Caki2 (cell line): ENCODE measurements at regions not wholly inside any gene's neighbourhood (a gene's known extent, or its start where the extent isn't known, plus 50 kb on each side); places are given as distances from the start of the nearest gene placed in this dataset.
"Not testable (repeated sequence)": the region's sequence is repeated elsewhere in the genome, so short reads cannot be mapped to it uniquely, and the experiment has no call there.

Experiments
- DNase-seq: peaks from one replicate; pipeline ENCODE4 v3.0.0-alpha.2; 2015; ENCODE audit warnings: low read depth
- in situ Hi-C: cut with HindIII; loops from 2 replicates; pipeline ENCODE4 v1.10.0; 2016; ENCODE audit warnings: low sequenced_read_pairs, low pct_unique_long_range_greater_than_20kb, mixed read lengths

- no peak for DNase-seq
- in situ Hi-C loops: no loop called here
Measured at GRCh38 chr20:40049854-40050253, 639.2 kb downstream of the MAFB start.

DNA sequence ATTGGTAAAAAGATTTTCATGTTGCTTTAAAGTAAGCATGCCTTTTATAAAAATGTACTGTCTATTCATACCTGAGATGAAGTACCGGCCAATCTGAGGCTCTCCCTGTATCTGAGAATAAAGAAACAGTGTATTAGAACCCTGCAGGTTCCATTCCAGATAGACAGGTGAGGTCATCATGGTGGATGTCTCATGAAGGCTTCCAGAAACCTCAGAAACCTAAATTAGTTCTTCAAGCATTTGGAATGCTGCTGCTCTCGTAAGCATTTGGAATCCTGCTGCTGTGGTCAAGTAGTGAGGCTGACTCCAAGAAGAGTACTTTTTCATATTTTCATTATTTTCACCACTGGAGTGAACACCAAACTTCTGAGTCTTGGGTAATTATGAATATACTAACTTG is 642.3 kb downstream of the MAFB start:
- no peak for DNase-seq
- in situ Hi-C loops: no loop called here

- in situ Hi-C loops: no loop called here
- no peak for DNase-seq
Measured at GRCh38 chr20:40037511-40037910, 651.5 kb downstream of the MAFB start.

DNA sequence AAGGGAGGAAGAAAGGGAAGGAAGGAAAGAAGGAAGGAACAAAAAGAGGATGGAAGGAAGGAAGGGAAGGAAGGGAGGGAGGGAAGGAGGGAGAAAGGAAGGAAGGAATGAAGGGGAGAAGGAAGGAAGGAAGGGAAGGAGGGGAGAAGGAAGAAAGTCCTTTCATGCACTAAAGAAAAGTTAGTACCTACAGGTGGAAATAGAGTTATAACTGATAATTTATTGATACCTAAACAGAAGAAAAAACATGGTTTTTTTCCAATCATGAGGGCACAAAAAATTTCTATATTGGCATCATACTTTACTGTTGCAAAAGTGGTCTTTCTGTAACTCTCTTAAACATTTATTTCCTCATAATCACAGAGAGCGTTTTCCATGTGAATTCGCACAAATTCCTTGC is 659.4 kb downstream of the MAFB start:
- DNase-seq: no peak
- in situ Hi-C loops: no loop called here

DNA sequence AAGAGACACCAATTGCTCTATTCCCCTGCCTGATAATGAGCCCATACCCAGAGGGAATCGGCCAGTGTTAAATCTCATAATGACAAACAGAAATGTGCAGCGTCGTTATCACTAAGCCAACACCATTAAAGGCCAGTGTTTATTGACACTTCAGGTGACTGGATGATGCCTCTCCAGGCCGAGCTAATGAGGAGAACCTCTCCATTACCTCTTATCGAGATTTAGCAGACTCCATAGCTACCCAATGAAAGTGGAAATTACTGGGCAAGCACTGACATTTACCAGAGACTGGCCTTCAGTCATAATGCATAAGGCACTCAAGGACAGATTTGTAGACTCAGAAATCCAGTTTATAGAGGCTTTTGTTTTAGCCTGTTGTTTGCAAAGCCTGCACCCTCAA is 669.5 kb downstream of the MAFB start:
- DNase-seq: no peak
- in situ Hi-C loops: no loop called here

DNA sequence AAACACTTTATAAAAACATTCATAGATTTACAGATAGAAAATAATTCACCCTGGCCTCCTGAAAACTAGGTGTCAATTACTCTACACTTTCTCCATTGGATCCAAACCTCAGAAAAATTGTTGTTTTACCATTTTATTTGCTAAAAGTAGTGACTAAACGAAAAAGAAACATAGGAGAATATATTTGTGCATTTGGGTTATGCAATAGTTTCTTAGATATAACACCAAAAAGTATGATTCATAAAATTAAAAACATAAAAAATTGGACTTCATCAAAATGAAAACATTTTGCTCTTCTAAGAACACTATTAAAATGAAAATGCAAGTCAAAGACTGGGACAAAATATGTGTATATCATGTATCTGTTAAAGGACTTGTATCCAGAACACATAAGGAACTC is 671.3 kb downstream of the MAFB start:
- in situ Hi-C loops: no loop called here
- no peak for DNase-seq

DNA sequence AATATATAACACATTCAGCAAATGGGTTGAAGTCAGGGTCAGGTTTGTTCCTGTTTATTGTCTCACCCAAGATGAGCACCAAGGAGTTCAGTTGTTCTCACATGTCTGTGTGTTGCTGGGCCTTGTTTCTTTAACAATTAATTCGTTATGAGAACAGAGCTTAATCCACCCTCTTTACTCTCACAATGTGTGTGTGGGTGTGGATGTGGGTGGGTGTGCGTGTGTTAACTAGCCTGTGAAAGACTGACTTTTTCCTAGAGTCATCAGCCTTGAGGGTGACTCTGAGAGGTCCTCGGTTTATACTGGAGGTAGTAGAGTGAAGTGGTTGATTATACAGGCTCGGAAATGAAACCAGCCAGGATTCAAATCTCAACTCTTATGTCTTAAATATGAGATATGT is 672.1 kb downstream of the MAFB start:
- DNase-seq: no peak
- in situ Hi-C loops: no loop called here

DNA sequence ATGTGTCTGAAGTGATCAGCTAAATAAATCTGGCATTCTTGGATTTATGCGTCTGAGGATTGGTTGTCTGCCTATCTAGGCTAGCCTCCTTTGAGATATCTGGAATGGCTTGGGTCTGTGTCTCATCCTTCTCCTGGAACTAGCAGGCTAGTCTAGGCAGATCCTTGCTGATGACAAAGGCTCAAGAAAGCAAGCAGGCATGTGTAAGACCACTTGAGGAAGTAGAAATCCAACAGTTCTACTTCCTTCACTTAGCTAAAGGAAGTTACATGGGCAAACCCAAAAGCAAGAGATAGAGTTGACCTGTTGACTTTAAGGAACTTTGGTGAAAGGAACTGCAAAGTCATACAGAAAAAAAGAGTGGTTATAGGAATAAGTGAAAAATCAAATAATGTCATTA is 672.6 kb downstream of the MAFB start:
- DNase-seq: no peak
- in situ Hi-C loops: no loop called here

- DNase-seq, in situ Hi-C loops: not testable (repeated sequence)
Measured at GRCh38 chr20:40012026-40012425, 677.0 kb downstream of the MAFB start.

DNA sequence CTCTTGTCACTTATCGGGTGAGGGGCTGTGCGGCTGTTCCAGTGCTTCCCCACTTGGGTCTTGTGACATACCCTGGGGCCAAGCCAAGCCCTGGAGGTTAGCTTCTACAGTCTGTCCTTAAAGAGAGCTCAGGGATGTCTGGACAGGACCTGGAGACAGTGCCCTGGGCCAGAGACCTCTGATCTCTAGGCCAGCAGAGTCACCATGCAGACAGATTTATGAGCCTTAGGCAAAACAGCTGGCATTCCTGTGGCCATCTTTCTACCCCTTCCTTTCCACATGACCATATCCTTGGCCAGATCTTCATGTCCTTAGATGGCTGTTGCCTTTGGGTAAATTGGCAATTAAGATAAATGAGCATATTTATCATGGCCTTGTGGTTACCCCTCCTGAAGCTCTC is 678.6 kb downstream of the MAFB start:
- in situ Hi-C loops: no loop called here
- no peak for DNase-seq

DNA sequence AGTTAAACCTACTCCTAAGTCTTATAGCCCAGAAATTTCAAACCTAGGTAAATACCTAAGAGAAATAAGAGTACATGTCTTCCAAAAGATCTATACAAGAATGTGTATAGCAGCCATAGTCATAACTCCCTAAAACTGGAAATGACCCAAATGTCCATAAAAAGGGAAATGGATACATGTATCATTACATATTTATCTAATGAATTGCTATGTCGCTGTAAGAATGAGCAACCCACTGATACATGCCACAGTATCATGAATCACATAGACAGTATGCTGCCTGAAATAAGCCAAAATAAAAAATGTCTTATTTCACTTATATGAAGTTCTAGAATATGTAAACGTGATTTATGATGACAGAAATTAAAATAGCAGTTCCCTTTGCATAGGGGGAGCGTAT is 679.5 kb downstream of the MAFB start:
- in situ Hi-C loops: no loop called here
- DNase-seq: no peak

- no peak for DNase-seq
Measured at GRCh38 chr20:40008177-40008576, 680.9 kb downstream of the MAFB start.

DNA sequence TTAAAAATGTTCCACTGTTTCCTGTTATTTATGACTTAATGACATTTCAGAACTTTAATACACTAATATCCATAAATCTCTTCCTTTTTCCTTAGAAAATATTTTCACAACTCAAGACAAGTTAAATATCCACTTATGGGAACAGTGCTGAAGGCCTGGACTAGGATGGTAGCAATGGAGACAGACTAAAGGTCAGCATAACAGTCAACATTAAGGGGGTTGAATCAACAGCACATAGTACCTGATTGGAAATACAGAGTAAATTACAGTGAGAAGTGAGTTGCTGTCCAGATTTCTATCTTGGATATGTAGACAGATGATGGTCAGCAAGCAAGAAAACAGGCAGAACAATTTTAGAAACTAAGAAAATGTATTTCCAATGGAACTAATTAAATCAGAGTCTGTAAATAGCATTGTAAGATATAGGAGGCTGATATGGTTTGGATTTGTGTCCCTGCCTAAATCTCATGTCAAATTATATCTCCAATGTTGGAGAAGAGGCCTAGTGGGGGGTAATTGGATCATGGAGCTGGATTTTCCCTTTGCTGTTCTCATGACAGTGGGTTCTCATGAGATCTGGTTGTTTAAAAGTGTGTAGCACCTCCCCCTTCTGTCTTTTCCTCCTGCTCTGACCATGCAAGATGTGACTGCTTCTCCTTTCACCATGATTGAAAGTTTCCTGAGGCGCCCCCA is 682.7 kb downstream of the MAFB start:
- in situ Hi-C loops: no loop called here
- DNase-seq: no peak

More at GRCh38 chr20:40008177-40008576, 680.9 kb downstream of the MAFB start:
- in situ Hi-C loops: no loop called here

GRCh38 chr20:40004092-40004491 is 684.9 kb downstream of the MAFB start:
- in situ Hi-C loops, DNase-seq: not testable (repeated sequence)

DNA sequence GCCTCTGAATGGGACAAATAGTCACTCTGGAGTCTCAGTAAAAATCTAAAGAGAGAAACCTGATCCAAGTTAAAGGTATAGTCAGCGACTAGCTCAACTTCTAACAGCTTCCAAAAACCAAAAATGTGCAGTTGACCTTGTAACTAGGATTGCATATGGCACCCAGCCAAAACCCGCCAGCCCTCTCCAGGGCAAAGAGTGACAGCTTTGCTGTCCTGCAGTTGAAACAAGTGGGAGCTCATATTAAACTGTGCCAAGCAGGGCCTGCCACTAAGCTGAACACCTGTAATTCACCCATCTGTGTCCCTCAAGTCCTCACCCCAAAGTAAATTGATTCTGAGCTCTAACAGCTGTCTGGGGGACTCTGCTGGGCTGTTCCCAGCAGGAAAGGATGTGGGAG is 695.3 kb downstream of the MAFB start:
- in situ Hi-C loops: no loop called here
- no peak for DNase-seq

- in situ Hi-C loops: no loop called here
- DNase-seq: no peak
Measured at GRCh38 chr20:39990692-39991091, 698.3 kb downstream of the MAFB start.

DNA sequence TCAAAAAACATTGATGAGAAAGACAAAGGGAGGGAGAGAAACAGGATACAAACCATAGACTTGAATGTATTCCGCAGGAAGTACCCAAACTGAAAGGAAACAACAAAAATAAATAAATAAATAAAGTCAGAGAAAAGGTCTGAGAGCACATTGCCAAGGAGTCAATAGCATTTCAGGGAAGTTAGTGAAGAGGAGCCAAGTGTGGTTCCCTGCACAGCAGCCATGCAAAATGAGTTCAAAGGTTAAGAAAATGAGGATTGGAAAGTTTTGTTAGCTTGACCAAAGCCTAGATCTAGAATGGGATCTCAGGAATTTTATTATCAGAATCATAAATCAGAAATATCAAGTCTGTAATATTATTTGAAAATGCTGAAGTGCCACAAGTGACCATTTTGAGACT is 700.0 kb downstream of the MAFB start:
- in situ Hi-C loops: no loop called here
- DNase-seq: no peak

DNA sequence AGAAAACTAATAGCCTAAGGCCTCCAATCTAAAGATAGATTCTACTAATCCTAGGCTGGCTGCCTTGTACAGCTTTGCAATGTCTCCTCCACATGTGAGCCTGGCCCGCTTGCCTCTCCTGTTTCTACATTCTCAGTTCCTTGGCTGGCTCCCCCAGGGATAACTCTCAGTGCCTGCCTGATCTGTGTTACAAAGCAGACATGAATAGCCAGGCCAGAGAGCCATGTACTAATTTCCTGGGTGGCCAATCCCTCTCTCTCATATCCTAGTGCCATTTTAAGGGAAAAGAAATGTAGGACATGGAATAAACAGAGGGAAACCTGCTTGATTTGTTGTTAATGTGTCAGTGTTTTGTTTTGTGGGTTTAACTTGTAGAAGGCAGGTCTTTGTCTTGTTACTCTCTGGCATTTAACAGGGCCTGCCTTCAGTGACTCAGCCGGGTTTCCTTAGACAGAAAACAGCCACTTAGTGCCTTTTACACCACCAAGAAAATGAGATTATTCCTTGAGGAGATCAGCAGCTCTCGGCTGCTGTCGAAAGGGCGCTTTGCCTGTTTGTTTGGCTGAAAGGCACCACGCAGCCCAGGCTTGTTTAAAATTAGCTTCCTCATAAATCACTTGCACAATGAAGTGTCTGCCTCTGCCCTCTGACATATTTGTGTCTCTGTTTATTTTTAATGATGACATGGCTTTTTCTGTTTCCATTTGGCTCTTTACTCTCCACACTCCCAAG is 702.7 kb downstream of the MAFB start:
- DNase-seq: peak; percentile 52
- in situ Hi-C loops: no loop called here

GRCh38 chr20:39985271-39985827 is 703.7 kb downstream of the MAFB start:
- in situ Hi-C loops: no loop called here
- no peak for DNase-seq

DNA sequence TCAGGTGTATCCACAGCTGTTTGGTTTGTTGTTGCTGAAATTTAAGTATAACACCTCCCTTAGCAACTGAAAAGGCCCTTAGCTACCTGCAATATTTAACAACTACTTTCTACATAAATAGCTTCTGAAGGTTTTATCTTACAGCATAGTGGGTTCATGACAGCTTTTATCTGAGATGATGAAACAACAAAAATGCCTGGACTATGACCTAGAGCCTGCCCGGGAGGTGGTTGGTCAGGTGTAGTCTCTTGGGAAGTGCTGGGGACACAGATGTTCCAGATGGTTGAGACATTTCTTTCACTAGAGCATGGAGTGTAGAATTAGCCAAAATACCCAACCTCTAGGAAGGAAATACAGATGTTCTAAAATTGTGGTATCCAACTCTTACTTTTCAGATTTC is 705.4 kb downstream of the MAFB start:
- in situ Hi-C loops: no loop called here
- no peak for DNase-seq
